ENCODE measurements at regions not wholly inside any gene's neighbourhood (a gene's known extent, or its start where the extent isn't known, plus 50 kb on each side); places are given as distances from the start of the nearest gene placed in this dataset.

GRCh38 chr5:174252121-174252520, 206.6 kb downstream of the NSG2 start:
- Mint-ChIP-seq H3K36me3 (ENCODE audit: low read depth) (no peaks in the 10 kb centered on the region), H3K4me3 (no peak overlapping the region), H3K4me1 (no peaks in the 10 kb centered on the region), H3K9me3 (no peaks in the 10 kb centered on the region), H3K27me3 (ENCODE audit: low read depth) (peaks cover 2% of the 10 kb centered on the region), H3K27ac (ENCODE audit: unreplicated experiment) (no peak overlapping the region)
- TF ChIP-seq CTCF (conservative IDR thresholded peaks at IDR 0.05) = no peak
- no peak for DNase-seq (ENCODE audit: low read depth, low spot score)

GRCh38 chr5:174259696-174260420, 214.4 kb downstream of the NSG2 start:
- no peaks in the 10 kb centered on the region for H3K4me1 Mint-ChIP-seq
- H3K4me3 Mint-ChIP-seq = no peak overlapping the region
- peaks cover 2% of the 10 kb centered on the region for H3K36me3 Mint-ChIP-seq (ENCODE audit: low read depth)
- DNase-seq (ENCODE audit: low read depth, low spot score) = no peak
- H3K27me3 Mint-ChIP-seq (ENCODE audit: low read depth) = peaks cover 30% of the 10 kb centered on the region
- H3K27ac Mint-ChIP-seq (ENCODE audit: unreplicated experiment) = no peak overlapping the region
- TF ChIP-seq CTCF (conservative IDR thresholded peaks at IDR 0.05) = no peak
- peaks cover 6% of the 10 kb centered on the region for H3K9me3 Mint-ChIP-seq

- Mint-ChIP-seq H3K9me3 (peaks cover 5% of the 10 kb centered on the region), H3K36me3 (ENCODE audit: low read depth) (no peaks in the 10 kb centered on the region), H3K4me1 (no peaks in the 10 kb centered on the region), H3K27ac (ENCODE audit: unreplicated experiment) (no peak overlapping the region), H3K4me3 (no peak overlapping the region), H3K27me3 (ENCODE audit: low read depth) (peaks cover 68% of the 10 kb centered on the region)
- no peak for TF ChIP-seq CTCF (conservative IDR thresholded peaks at IDR 0.05)
- DNase-seq (ENCODE audit: low read depth, low spot score) = no peak
These were observed 225.8 kb downstream of the NSG2 start for GRCh38 chr5:174271316-174271715.

- no peak overlapping the region for H3K4me3 Mint-ChIP-seq
- H3K27me3 Mint-ChIP-seq (ENCODE audit: low read depth) = peaks cover 66% of the 10 kb centered on the region
- H3K4me1 Mint-ChIP-seq = no peaks in the 10 kb centered on the region
- no peaks in the 10 kb centered on the region for H3K36me3 Mint-ChIP-seq (ENCODE audit: low read depth)
- no peak for TF ChIP-seq CTCF (conservative IDR thresholded peaks at IDR 0.05)
- H3K27ac Mint-ChIP-seq (ENCODE audit: unreplicated experiment) = no peak overlapping the region
- H3K9me3 Mint-ChIP-seq = peaks cover 5% of the 10 kb centered on the region
- no peak for DNase-seq (ENCODE audit: low read depth, low spot score)
These were observed 227.2 kb downstream of the NSG2 start for GRCh38 chr5:174272671-174273070.

- Mint-ChIP-seq H3K36me3 (ENCODE audit: low read depth) (no peaks in the 10 kb centered on the region), H3K4me3 (no peak overlapping the region), H3K27me3 (ENCODE audit: low read depth) (peaks cover 65% of the 10 kb centered on the region), H3K27ac (ENCODE audit: unreplicated experiment) (no peak overlapping the region), H3K9me3 (peaks cover 5% of the 10 kb centered on the region), H3K4me1 (no peaks in the 10 kb centered on the region)
- no peak for DNase-seq (ENCODE audit: low read depth, low spot score)
- no peak for TF ChIP-seq CTCF (conservative IDR thresholded peaks at IDR 0.05)
These were observed 227.8 kb downstream of the NSG2 start for GRCh38 chr5:174273325-174273724.
